ENCODE measurements at regions not wholly inside any gene's neighbourhood (a gene's known extent, or its start where the extent isn't known, plus 50 kb on each side); places are given as distances from the start of the nearest gene placed in this dataset.

DNA sequence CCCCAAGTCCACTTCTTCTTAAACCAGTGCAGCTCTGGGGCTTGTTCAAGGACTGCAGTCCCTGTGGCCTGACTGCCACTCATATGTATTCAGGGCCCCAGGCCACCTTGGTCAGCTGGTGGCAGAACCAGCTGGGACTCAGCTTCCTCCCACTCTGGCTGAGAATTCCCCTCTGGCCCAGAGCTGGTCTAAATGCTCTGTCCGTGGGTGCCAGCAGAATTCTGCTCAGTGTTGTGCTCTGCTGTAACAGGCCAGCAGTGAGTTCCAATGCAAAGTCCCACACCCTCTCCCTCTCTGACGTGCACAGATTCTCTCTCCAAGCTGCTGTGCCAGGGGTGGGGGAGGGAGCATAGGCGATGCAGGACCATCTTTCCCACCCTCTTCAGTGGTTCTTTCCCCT, 210.4 kb upstream of the RGS6 start:
- no peak overlapping the region for H3K4me2 ChIP-seq (ENCODE audit: insufficient read depth, low read length)
- H3K4me3 ChIP-seq (replicated peaks in 1 of 3; ENCODE audit: insufficient read depth in 1 of 3, low read depth in 1 of 3, low read length in 3 of 3) = no peak overlapping the region
- no peak overlapping the region for H2AFZ ChIP-seq (ENCODE audit: low read depth, low read length)
- FAIRE-seq (no peak), DNase-seq (ENCODE audit: low read depth, low spot score) (no peak)
- no peaks in the 10 kb centered on the region for H3K79me2 ChIP-seq (ENCODE audit: control insufficient read depth, insufficient read depth, low read length)
- POLR2A ChIA-PET = no interaction called here
- H3K9me1 ChIP-seq (replicated peaks; ENCODE audit: control insufficient read depth, extremely low read depth, insufficient read depth, low read length) = no peaks in the 10 kb centered on the region
- BruUV-seq (replicated peaks) = no TSS peak
- intact Hi-C loops (cut with micrococcal nuclease) = loop anchor here (1.0 to 2.0 kb wide), 4 partner anchors 32 to 582 kb away; partner anchors contain the start of gene SIPA1L1
- TF ChIP-seq MYC (IDR thresholded peaks at IDR 0.05; ENCODE audit: low read depth, low read length) (no peak), FOS (IDR thresholded peaks at IDR 0.05; ENCODE audit: borderline replicate concordance, insufficient read depth, low read length) (no peak), POLR2A (IDR thresholded peaks at IDR 0.05; ENCODE audit: low read depth, low read length) (no peak)
- peaks cover 0 to 2% of the 10 kb centered on the region in 2 experiments for H3K36me3 ChIP-seq (ENCODE audit: control insufficient read depth in 2 of 2, extremely low read depth in 1 of 2, insufficient read depth in 2 of 2, low read length in 2 of 2)
- H3K27me3 ChIP-seq (ENCODE audit: control insufficient read depth in 2 of 2, insufficient read depth in 2 of 2, low read length in 2 of 2) = no peaks in the 10 kb centered on the region
- H4K20me1 ChIP-seq (replicated peaks; ENCODE audit: control insufficient read depth, extremely low read depth, insufficient read depth, low read length) = no peaks in the 10 kb centered on the region
- H3K9me3 ChIP-seq (replicated peaks; ENCODE audit: control insufficient read depth, insufficient read depth, low read length) = no peaks in the 10 kb centered on the region
- dilution Hi-C loops (cut with MboI; ENCODE audit: extremely low pct_ligation_motif_present, low sequenced_read_pairs) = no loop called here
- no peak overlapping the region for H3K27ac ChIP-seq (ENCODE audit: insufficient read depth, low read depth, low read length)
- CTCF ChIA-PET = interaction anchor here (1.0 to 9.4 kb wide), 10 partner anchors 10 to 698 kb away, joined by 3 to 143 read pairs (median 8); no protein-coding TSS in a partner anchor
- no peak overlapping the region for H3K9ac ChIP-seq (replicated peaks; ENCODE audit: extremely low read depth, insufficient read depth, low read length)
- H3K4me1 ChIP-seq (ENCODE audit: control insufficient read depth, extremely low read depth, insufficient read depth, low read length) = no peaks in the 10 kb centered on the region

DNA sequence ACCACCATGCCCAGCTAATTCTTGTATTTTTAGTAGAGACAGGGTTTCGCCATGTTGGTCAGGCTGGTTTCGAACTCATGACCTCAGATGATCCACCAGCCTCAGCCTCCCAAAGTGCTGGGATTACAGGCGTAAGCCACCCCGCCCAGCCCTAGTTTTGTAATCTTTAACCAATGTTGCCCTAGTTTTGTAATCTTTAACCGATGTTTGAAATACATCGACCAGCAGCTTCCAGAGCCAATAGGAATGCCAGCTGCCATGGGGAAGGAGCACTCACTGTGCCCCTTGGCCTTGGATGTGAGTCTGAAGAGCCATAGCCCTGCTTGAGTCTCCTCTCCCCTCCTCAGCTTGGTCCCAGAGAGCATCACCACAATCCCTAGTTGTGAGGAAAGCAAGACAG, 209.3 kb upstream of the RGS6 start:
- no peak overlapping the region for H3K4me3 ChIP-seq (replicated peaks in 1 of 3; ENCODE audit: insufficient read depth in 1 of 3, low read depth in 1 of 3, low read length in 3 of 3)
- H3K9ac ChIP-seq (replicated peaks; ENCODE audit: extremely low read depth, insufficient read depth, low read length) = no peak overlapping the region
- ChIA-PET CTCF (interaction anchor here (9.4 kb wide), 1 partner anchor 132 kb away, joined by 143 read pairs; no protein-coding TSS in a partner anchor), POLR2A (no interaction called here)
- BruUV-seq (replicated peaks) = no TSS peak
- TF ChIP-seq JUN (IDR thresholded peaks at IDR 0.05; ENCODE audit: borderline replicate concordance, insufficient read depth, insufficient read length, low read depth) (no peak), GATA2 (IDR thresholded peaks at IDR 0.05; ENCODE audit: insufficient read depth, insufficient read length, low read depth, low read length) (no peak), MYC (IDR thresholded peaks at IDR 0.05; ENCODE audit: low read depth, low read length) (no peak), FOS (IDR thresholded peaks at IDR 0.05; ENCODE audit: borderline replicate concordance, insufficient read depth, low read length) (no peak), POLR2A (IDR thresholded peaks at IDR 0.05; ENCODE audit: low read depth, low read length) (no peak), EZH2 (IDR thresholded peaks at IDR 0.05; ENCODE audit: borderline replicate concordance, low read depth, low read length, severe bottlenecking) (no peak), POLR2AphosphoS5 (IDR thresholded peaks at IDR 0.05; ENCODE audit: insufficient read depth, low read depth, low read length) (no peak)
- TF ChIP-seq, protein P1, sequence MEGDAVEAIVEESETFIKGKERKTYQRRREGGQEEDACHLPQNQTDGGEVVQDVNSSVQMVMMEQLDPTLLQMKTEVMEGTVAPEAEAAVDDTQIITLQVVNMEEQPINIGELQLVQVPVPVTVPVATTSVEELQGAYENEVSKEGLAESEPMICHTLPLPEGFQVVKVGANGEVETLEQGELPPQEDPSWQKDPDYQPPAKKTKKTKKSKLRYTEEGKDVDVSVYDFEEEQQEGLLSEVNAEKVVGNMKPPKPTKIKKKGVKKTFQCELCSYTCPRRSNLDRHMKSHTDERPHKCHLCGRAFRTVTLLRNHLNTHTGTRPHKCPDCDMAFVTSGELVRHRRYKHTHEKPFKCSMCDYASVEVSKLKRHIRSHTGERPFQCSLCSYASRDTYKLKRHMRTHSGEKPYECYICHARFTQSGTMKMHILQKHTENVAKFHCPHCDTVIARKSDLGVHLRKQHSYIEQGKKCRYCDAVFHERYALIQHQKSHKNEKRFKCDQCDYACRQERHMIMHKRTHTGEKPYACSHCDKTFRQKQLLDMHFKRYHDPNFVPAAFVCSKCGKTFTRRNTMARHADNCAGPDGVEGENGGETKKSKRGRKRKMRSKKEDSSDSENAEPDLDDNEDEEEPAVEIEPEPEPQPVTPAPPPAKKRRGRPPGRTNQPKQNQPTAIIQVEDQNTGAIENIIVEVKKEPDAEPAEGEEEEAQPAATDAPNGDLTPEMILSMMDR (IDR thresholded peaks at IDR 0.05; ENCODE audit: extremely low read depth in 1 of 2, insufficient read depth in 1 of 2, low read depth in 1 of 2, low read length in 2 of 2) = no peak
- TF ChIP-seq, protein P2, sequence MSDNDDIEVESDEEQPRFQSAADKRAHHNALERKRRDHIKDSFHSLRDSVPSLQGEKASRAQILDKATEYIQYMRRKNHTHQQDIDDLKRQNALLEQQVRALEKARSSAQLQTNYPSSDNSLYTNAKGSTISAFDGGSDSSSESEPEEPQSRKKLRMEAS (IDR thresholded peaks at IDR 0.05; ENCODE audit: insufficient read depth, insufficient read length) = no peak
- no peak for FAIRE-seq
- intact Hi-C loops (cut with micrococcal nuclease) = no loop called here
- H3K79me2 ChIP-seq (ENCODE audit: control insufficient read depth, insufficient read depth, low read length) = no peaks in the 10 kb centered on the region
- H3K27me3 ChIP-seq (ENCODE audit: control insufficient read depth in 2 of 2, insufficient read depth in 2 of 2, low read length in 2 of 2) = no peaks in the 10 kb centered on the region
- dilution Hi-C loops (cut with MboI; ENCODE audit: extremely low pct_ligation_motif_present, low sequenced_read_pairs) = no loop called here
- no peak for DNase-seq (ENCODE audit: low read depth, low spot score)
- no peak overlapping the region for H3K27ac ChIP-seq (ENCODE audit: insufficient read depth, low read depth, low read length)
- no peaks in the 10 kb centered on the region for H4K20me1 ChIP-seq (replicated peaks; ENCODE audit: control insufficient read depth, extremely low read depth, insufficient read depth, low read length)
- H3K4me2 ChIP-seq (ENCODE audit: insufficient read depth, low read length) = no peak overlapping the region
- no peaks in the 10 kb centered on the region for H3K9me1 ChIP-seq (replicated peaks; ENCODE audit: control insufficient read depth, extremely low read depth, insufficient read depth, low read length)
- H3K9me3 ChIP-seq (replicated peaks; ENCODE audit: control insufficient read depth, insufficient read depth, low read length) = no peaks in the 10 kb centered on the region
- H3K36me3 ChIP-seq (ENCODE audit: control insufficient read depth in 2 of 2, extremely low read depth in 1 of 2, insufficient read depth in 2 of 2, low read length in 2 of 2) = peaks cover 0 to 2% of the 10 kb centered on the region in 2 experiments
- H3K4me1 ChIP-seq (ENCODE audit: control insufficient read depth, extremely low read depth, insufficient read depth, low read length) = no peaks in the 10 kb centered on the region
- no peak overlapping the region for H2AFZ ChIP-seq (ENCODE audit: low read depth, low read length)
